Rectal smooth muscle tissue (tissue), 1 donor: ENCODE measurements at regions not wholly inside any gene's neighbourhood (a gene's known extent, or its start where the extent isn't known, plus 50 kb on each side); places are given as distances from the start of the nearest gene placed in this dataset.

Source experiments
- H3K27ac ChIP-seq: one replicate; pipeline ENCODE4 v1.7.0; 2013; ENCODE audit warnings: low read depth, low read length, inconsistent platforms
- H3K27me3 ChIP-seq: one replicate; pipeline ENCODE4 v1.7.0; 2013; ENCODE audit warnings: low read length; ENCODE audit not compliant: control insufficient read depth, insufficient read depth
- H3K36me3 ChIP-seq: one replicate; pipeline ENCODE4 v1.7.0; 2013; ENCODE audit warnings: low read length; ENCODE audit not compliant: control insufficient read depth, insufficient read depth
- H3K4me1 ChIP-seq: one replicate; pipeline ENCODE4 v1.7.0; 2013; ENCODE audit warnings: low read length; ENCODE audit not compliant: control insufficient read depth, insufficient read depth
- H3K4me3 ChIP-seq: one replicate; pipeline ENCODE4 v1.7.0; 2013; ENCODE audit warnings: low read length
- H3K9ac ChIP-seq: one replicate; pipeline ENCODE4 v1.7.0; 2013; ENCODE audit warnings: low read length

DNA sequence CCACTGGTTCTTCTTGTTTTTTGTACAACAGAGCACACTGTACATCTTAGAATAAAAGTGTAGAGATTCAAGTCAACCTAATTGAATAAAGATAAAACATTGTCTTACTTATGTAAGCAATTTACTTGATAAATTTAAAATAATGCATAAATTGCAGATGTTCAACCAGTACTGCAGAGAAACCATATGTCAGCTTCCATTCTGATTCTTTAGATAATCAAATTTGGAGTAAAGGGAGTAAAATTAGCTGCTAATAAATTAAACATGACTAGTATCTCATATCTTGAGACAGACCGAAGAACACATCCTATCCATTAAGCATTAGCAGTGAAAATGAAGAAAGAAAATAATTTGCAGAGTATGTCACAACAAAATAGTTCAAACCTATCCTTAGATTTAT is 261.2 kb downstream of the GASK1B start:
- Histone ChIP-seq H3K9ac (no peak overlapping the region), H3K27me3 (no peaks in the 10 kb centered on the region)

DNA sequence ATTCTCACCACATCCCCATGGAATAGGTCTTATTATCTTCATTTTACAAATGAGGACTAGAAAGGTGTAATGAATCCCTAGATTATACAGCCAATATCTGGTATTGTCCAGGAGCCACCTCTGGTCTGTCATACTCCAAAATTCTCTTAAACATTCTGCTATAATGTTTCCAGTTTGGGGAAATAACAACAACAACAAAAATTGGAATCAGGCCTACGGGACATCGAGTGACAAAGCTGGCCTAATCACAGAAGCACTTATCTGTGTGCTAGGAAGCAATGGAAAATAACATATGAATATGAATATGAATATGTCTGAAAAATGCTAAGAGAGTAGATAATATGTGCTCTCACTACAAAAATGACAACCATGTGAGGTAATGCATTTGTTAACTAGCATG is 264.1 kb downstream of the GASK1B start:
- H3K4me1 ChIP-seq: no peaks in the 10 kb centered on the region
- H3K36me3 ChIP-seq: no peaks in the 10 kb centered on the region
- no peak overlapping the region for H3K4me3 ChIP-seq
- H3K27me3 ChIP-seq: no peaks in the 10 kb centered on the region
- H3K27ac ChIP-seq: no peak overlapping the region
- no peak overlapping the region for H3K9ac ChIP-seq

More for the DNA sequence above, 261.2 kb downstream of the GASK1B start:
- H3K36me3 ChIP-seq: no peaks in the 10 kb centered on the region
- no peaks in the 10 kb centered on the region for H3K4me1 ChIP-seq
- H3K27ac ChIP-seq: no peak overlapping the region
- no peak overlapping the region for H3K4me3 ChIP-seq

DNA sequence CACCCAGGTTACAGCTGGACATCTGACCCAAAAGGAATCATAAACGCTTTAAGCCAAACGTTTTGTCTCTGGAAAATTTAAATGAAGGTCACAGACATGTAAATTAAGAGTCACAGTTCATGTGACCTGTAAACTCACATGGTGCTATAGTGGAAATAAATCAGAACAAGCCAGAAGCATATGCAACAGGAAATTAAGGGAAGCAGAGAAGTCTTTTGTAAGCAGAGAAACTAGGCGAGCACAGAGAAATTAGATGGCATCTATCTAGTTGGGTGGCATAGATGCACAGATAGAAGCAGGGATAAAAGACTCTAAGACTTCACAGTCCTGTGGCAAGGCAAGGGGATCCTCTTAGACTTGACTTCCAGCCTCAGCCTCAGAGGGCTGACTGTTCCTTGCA is 264.8 kb downstream of the GASK1B start:
- Histone ChIP-seq H3K9ac (no peak overlapping the region), H3K27me3 (no peaks in the 10 kb centered on the region), H3K4me1 (no peaks in the 10 kb centered on the region), H3K4me3 (no peak overlapping the region), H3K27ac (no peak overlapping the region), H3K36me3 (no peaks in the 10 kb centered on the region)

DNA sequence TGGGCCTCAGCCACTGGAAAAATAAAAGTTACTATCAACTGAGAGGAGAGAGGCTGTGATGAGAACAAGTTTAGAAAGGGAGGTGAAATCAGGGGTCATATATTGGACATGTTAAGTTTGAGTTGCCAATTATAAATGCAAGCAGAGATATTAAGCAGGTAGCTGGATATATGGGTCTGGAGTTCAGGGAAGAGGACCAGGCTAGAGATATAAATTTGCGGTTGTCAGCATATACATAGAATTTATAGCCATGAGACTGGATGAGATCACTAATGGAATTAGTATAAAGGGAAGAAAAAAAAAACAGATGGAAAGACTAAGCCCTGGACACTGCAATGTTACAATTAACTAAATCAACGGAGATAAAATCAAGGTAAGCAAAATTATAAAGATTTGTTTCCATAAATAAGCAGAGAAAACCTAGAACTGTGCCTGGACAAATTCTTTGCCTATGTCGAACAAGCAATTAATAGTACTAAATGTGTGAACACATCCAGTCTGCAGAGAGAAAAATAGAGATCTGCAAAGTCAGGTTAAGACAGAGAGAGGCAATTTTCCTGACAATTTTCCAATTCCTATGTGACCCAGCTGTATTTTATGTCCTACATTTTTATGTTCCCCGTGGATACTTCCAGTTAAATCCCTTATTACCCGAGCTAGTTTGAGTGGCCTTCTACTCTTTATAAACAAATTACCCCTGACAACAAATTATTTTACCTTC is 265.4 kb downstream of the GASK1B start:
- no peak overlapping the region for H3K4me3 ChIP-seq
- H3K27ac ChIP-seq: no peak overlapping the region
- H3K27me3 ChIP-seq: no peaks in the 10 kb centered on the region
- no peak overlapping the region for H3K9ac ChIP-seq
- H3K36me3 ChIP-seq: no peaks in the 10 kb centered on the region
- H3K4me1 ChIP-seq: no peaks in the 10 kb centered on the region

DNA sequence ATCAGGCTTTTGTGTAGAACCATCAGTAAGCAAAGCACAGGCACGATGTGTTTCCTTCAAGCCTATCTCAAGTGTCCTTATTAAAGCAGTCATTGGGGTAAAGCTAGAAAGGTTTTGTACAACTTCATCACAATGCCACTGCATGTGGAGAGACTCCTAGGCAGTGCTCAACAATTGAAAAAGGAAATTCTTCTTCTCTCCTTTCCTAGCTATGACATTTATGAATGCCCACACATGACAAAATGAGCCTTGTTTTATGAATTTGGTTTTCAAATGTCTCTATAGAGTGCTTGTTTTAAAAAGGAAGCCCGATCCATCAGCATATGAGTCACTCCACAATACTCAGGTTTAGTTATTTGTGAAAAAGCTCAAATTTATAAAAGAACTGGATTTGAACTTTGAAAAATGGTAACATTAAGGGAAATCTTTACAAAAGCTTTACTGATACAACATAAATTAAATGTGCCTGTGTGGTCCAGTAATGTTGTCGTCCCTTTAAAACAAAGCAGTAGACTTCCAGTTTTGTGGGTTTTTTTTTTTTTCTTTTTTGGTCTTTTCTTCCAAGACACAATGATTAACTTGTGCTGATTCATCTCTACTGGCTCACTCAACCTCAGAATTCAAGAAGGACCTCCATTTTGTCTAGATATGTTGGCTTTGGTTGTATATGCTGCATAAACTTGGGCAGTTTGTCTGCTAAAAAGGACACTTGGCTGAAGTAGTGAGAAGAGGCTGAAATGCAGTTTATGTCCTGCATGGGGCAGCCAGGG is 273.8 kb downstream of the GASK1B start:
- Histone ChIP-seq H3K4me1 (no peaks in the 10 kb centered on the region), H3K4me3 (no peak overlapping the region), H3K27ac (no peak overlapping the region), H3K27me3 (no peaks in the 10 kb centered on the region), H3K9ac (no peak overlapping the region), H3K36me3 (no peaks in the 10 kb centered on the region)

DNA sequence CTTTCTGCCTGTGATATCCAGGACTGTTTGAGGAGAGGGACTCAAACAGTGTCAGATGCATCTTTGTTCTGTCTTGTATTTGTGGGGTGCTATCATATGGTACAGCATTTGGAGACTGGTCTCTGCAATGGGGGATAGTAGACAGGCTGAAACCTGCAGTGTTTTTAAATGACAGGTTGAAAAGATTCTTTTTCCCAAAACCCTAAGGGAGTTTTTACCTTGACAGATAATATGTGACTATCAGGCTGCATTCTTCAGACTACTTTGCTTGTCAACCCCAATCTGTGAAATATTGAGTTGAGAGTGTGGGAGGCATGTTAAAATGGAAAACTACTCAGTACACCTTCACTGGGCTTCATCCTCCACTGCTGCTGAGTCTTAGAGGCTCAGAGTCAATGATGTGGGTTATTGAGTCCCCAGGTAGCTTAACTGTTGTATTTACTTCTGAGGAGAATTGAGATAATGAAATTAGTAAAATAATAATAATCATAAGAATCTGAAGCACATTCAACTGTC is 274.9 kb downstream of the GASK1B start:
- Histone ChIP-seq H3K27me3 (no peaks in the 10 kb centered on the region), H3K36me3 (no peaks in the 10 kb centered on the region), H3K27ac (no peak overlapping the region), H3K4me3 (no peak overlapping the region), H3K4me1 (no peaks in the 10 kb centered on the region), H3K9ac (no peak overlapping the region)

DNA sequence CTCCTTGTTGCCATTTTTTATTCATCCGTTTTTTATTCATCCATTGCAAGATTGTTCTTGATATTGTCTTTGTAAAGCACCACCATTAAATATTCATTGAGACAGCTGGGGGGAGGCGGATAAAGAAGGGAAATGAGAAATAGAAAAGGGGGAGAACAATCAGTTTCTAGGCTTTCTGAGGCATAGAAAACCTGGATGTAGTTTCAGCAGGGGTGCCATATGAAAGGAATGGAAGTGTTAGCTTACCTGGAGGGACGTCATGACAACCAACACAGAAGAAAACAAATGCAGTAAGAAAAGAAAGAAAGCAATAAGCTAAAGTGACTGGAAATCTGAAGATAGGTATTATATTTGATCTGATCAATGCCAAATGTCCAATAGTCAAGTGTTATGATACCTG is 276.1 kb downstream of the GASK1B start:
- Histone ChIP-seq H3K36me3 (no peaks in the 10 kb centered on the region), H3K4me1 (no peaks in the 10 kb centered on the region), H3K4me3 (no peak overlapping the region), H3K9ac (no peak overlapping the region), H3K27ac (no peak overlapping the region), H3K27me3 (no peaks in the 10 kb centered on the region)

DNA sequence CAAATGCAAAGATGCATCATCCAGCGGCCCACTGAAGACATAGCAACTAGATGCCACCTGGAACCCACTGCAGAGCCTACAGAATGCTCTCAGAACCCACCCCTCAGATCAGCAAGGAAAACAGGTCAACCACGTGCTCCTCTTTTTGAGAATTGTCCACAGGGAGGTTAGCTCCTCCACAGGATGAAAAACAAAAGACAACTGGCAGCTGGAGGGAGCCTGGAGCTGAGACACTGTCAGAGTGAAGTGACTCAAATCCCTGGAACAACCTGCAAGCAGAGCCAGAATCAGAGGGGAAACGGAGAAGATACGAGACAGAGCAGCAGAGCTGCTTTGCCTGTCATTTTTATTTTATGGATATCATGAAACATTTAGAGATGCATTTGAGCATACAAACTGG is 277.6 kb downstream of the GASK1B start:
- Histone ChIP-seq H3K27ac (no peak overlapping the region), H3K36me3 (no peaks in the 10 kb centered on the region), H3K4me1 (no peaks in the 10 kb centered on the region), H3K27me3 (no peaks in the 10 kb centered on the region), H3K4me3 (no peak overlapping the region), H3K9ac (no peak overlapping the region)

DNA sequence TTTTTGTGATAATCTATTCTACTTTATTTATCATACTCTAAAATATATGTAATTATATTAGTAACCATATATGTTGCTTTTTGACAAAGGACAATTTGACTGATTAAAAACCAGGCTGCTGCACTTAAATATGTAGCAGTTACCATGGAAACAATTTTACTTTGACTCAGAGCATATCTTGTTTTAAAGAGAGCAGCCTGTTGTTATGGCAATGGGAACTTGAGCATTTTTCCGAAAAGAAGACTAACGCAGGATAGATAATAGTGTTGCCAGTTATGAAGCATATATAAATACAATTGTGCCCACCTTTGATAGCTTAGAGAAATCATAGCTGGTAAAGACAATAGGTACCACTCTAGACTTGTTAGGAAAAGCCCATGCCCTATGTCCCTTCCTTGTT is 283.0 kb downstream of the GASK1B start:
- Histone ChIP-seq H3K4me3 (no peak overlapping the region), H3K36me3 (no peaks in the 10 kb centered on the region), H3K27ac (no peak overlapping the region), H3K4me1 (no peaks in the 10 kb centered on the region), H3K9ac (no peak overlapping the region), H3K27me3 (no peaks in the 10 kb centered on the region)

DNA sequence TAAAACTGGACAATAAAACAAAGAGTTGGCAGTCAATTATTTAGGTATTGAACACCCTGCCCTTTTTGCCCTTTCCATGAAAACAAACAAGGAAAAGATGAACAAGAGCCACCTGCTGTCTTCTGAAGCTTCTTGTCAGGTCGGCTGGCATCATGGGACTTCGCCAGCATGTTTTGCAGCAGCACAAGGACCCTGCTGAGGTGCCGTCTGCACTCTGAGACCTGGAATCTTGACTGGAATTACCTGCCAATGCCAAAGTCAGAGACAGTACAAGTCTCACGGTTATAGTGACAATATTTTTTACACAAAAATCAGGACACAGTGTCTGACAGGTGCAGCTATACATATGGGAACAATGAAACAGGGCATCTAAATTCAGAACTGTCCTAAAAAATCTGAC is 284.5 kb downstream of the GASK1B start:
- no peaks in the 10 kb centered on the region for H3K27me3 ChIP-seq
- H3K4me3 ChIP-seq: no peak overlapping the region
- H3K9ac ChIP-seq: no peak overlapping the region

DNA sequence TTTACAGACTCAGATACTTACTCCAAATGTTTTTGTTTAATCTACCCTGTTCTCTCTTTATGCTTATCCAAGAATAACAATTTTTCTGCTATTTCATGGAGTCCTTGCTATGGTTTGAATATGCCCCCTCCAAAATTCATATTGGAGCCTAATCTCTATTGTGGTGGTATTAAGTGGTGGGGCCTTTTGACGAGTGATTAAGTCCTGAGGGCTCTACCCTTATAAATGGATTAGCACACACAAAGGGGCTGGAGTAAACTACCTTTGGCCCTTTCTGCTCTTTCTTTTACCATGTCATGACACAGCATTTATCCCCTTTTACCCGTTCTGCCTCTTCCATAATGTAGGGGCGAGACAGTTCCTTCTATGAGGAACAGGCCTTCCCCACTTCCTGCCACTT is 285.5 kb downstream of the GASK1B start:
- H3K4me1 ChIP-seq: no peaks in the 10 kb centered on the region

More for the DNA sequence above, 284.5 kb downstream of the GASK1B start:
- H3K36me3 ChIP-seq: no peaks in the 10 kb centered on the region
- H3K27ac ChIP-seq: no peak overlapping the region
- no peaks in the 10 kb centered on the region for H3K4me1 ChIP-seq

DNA sequence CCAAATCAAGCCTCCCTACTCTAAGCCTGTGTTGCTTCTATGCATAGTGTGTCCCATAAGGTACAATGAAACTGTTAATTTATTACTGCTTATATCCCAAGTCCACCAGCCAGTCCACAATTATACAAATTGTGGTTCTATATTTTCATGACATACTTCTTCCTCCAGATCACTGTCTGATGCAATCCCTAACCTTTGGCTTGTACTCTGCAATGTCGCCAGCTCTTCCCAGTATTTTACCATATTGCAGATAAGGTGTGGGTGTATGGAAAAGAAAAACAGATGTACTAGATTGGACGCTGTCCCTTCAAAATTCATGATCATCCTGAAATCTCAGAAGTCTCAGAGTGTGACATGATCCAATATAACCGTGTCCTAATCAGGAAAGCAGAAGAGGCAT is 286.2 kb downstream of the GASK1B start:
- no peaks in the 10 kb centered on the region for H3K4me1 ChIP-seq
- no peaks in the 10 kb centered on the region for H3K36me3 ChIP-seq
- H3K27ac ChIP-seq: no peak overlapping the region
- H3K4me3 ChIP-seq: no peak overlapping the region
- no peaks in the 10 kb centered on the region for H3K27me3 ChIP-seq
- H3K9ac ChIP-seq: no peak overlapping the region

More for the DNA sequence above, 285.5 kb downstream of the GASK1B start:
- no peaks in the 10 kb centered on the region for H3K27me3 ChIP-seq
- H3K36me3 ChIP-seq: no peaks in the 10 kb centered on the region
- no peak overlapping the region for H3K27ac ChIP-seq
- no peak overlapping the region for H3K9ac ChIP-seq
- no peak overlapping the region for H3K4me3 ChIP-seq

DNA sequence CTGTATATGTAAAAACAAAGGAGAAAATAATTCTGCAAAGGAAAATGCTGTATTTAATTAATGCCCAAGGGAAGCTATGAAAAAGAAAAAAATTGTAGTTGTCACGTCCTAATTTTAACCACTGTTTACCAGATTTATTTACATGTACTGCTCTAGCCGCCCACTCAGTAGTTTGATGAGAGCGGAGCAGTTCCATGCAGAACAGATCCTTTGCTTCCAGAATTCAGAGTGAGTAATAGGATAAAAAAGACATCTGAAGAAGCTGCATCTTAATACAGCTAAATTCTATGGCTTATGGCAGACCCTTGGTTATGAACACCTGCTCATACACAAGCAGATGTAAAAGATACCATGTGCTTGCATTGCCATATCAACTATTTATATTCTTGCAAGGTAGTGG is 287.0 kb downstream of the GASK1B start:
- no peak overlapping the region for H3K9ac ChIP-seq
- H3K4me1 ChIP-seq: no peaks in the 10 kb centered on the region
- H3K4me3 ChIP-seq: no peak overlapping the region
- H3K27me3 ChIP-seq: no peaks in the 10 kb centered on the region
- H3K36me3 ChIP-seq: no peaks in the 10 kb centered on the region
- no peak overlapping the region for H3K27ac ChIP-seq
